GM23338 (cell line): ENCODE measurements at regions not wholly inside any gene's neighbourhood (a gene's known extent, or its start where the extent isn't known, plus 50 kb on each side); places are given as distances from the start of the nearest gene placed in this dataset.

Experiments
- ATAC-seq: fragments of 200-7000 bp; cut with Tn5 transposase; 3 replicates; pipeline ENCODE4 v1.9.1; 2020
- DNase-seq: peaks from one replicate; pipeline ENCODE4 v3.0.0-alpha.2; 2015; ENCODE audit warnings: low spot score
- H2AFZ ChIP-seq: fragments of 200-600 bp; sonication (generic); 2 replicates; pipeline ENCODE4 v1.8.0; 2016; ENCODE audit warnings: antibody characterized with exemption, mild to moderate bottlenecking, moderate library complexity
- H3F3A ChIP-seq: fragments of 200-600 bp; sonication (generic); replicated peaks from 2 replicates; pipeline ENCODE4 v1.8.0; 2017; ENCODE audit warnings: antibody characterized with exemption, mixed run types, low read depth
- H3K27ac ChIP-seq: fragments of 200-600 bp; sonication (generic); 2 replicates; pipeline ENCODE4 v1.6.1; 2016; ENCODE audit warnings: low read depth
- H3K27me3 ChIP-seq: fragments of 200-600 bp; sonication (generic); 2 replicates; pipeline ENCODE4 v1.8.0; 2016; ENCODE audit warnings: mild to moderate bottlenecking, mixed run types, moderate library complexity; ENCODE audit not compliant: insufficient read depth
- H3K36me3 ChIP-seq: fragments of 200-600 bp; sonication (generic); 2 replicates; pipeline ENCODE4 v1.8.0; 2016; ENCODE audit warnings: mild to moderate bottlenecking; ENCODE audit not compliant: insufficient read depth
- H3K4me1 ChIP-seq: fragments of 200-600 bp; sonication (generic); 2 replicates; pipeline ENCODE4 v1.8.0; 2016; ENCODE audit warnings: mild to moderate bottlenecking, moderate library complexity; ENCODE audit not compliant: insufficient read depth
- H3K4me2 ChIP-seq: fragments of 200-600 bp; sonication (generic); 2 replicates; pipeline ENCODE4 v1.7.1; 2017; ENCODE audit warnings: mixed run types
- H3K4me3 ChIP-seq: fragments of 200-600 bp; sonication (generic); 2 replicates; pipeline ENCODE4 v1.6.1; 2016; ENCODE audit warnings: mixed run types
- H3K79me2 ChIP-seq: fragments of 200-600 bp; sonication (generic); replicated peaks from 2 replicates; pipeline ENCODE4 v1.8.0; 2017; ENCODE audit warnings: mild to moderate bottlenecking; ENCODE audit not compliant: insufficient read depth
- H3K9me2 ChIP-seq: fragments of 200-600 bp; sonication (generic); 2 replicates; pipeline ENCODE4 v1.8.0; 2017; ENCODE audit not compliant: insufficient read depth
- H4K20me1 ChIP-seq: fragments of 200-600 bp; sonication (generic); replicated peaks from 2 replicates; pipeline ENCODE4 v1.8.0; 2017; ENCODE audit warnings: mild to moderate bottlenecking; ENCODE audit not compliant: insufficient read depth
- H3K27ac Mint-ChIP-seq: 2 replicates; pipeline ENCODE4 v1.8.0; 2020; ENCODE audit warnings: inconsistent platforms, mild to moderate bottlenecking, moderate library complexity, mixed read lengths
- H3K27me3 Mint-ChIP-seq: 3 replicates; pipeline ENCODE4 v1.8.0; 2022; ENCODE audit warnings: low read depth, mild to moderate bottlenecking, moderate library complexity, mixed read lengths, inconsistent platforms; ENCODE audit not compliant: insufficient read depth, poor library complexity
- H3K36me3 Mint-ChIP-seq: 3 replicates; pipeline ENCODE4 v1.8.0; 2021; ENCODE audit warnings: low read depth, mild to moderate bottlenecking, inconsistent platforms, moderate library complexity, mixed read lengths
- H3K4me1 Mint-ChIP-seq: 3 replicates; pipeline ENCODE4 v1.8.0; 2020; ENCODE audit warnings: mild to moderate bottlenecking, inconsistent platforms, mixed read lengths
- H3K4me3 Mint-ChIP-seq: 3 replicates; pipeline ENCODE4 v1.8.0; 2021; ENCODE audit warnings: moderate library complexity, mild to moderate bottlenecking, inconsistent platforms, mixed read lengths
- H3K9me3 Mint-ChIP-seq: 3 replicates; pipeline ENCODE4 v1.8.0; 2020; ENCODE audit warnings: moderate library complexity, mild to moderate bottlenecking, inconsistent platforms, mixed read lengths
- JUNB ChIP-seq: IDR thresholded peaks from one replicate; pipeline ENCODE4 v1.6.1; 2016; ENCODE audit warnings: antibody characterized with exemption; ENCODE audit not compliant: unreplicated experiment
- NANOG ChIP-seq: IDR thresholded peaks from 2 replicates; pipeline ENCODE4 v1.6.1; 2016; ENCODE audit warnings: antibody characterized with exemption, borderline replicate concordance
- REST ChIP-seq: IDR thresholded peaks from one replicate; pipeline ENCODE4 v1.6.1; 2018; ENCODE audit warnings: antibody characterized with exemption; ENCODE audit not compliant: unreplicated experiment
- ZNF114 ChIP-seq: fragments of 250-450 bp; sonication (Bioruptor Pico); IDR thresholded peaks from 2 replicates; pipeline ENCODE4 v1.5.0; 2020; ENCODE audit warnings: mild to moderate bottlenecking, moderate library complexity
- ZNF331 ChIP-seq: fragments of 250-450 bp; sonication (Bioruptor Pico); IDR thresholded peaks from 2 replicates; pipeline ENCODE4 v1.5.0; 2020; ENCODE audit warnings: low read depth, mild to moderate bottlenecking, moderate library complexity
- ZNF462 ChIP-seq: fragments of 250-450 bp; sonication (Bioruptor Pico); IDR thresholded peaks from 2 replicates; pipeline ENCODE4 v1.5.0; 2020; ENCODE audit warnings: mild to moderate bottlenecking, moderate library complexity

GRCh38 chr9:18018221-18018620, 439.4 kb downstream of the SH3GL2 start:
- Histone ChIP-seq H3K4me1 (no peaks in the 10 kb centered on the region; the same call in 1 of the 2 replicates), H3K4me3 (no peak overlapping the region), H3K27me3 (no peaks in the 10 kb centered on the region), H2AFZ (no peak overlapping the region), H3K36me3 (no peaks in the 10 kb centered on the region), H3K4me2 (no peak overlapping the region), H3K9me2 (no peaks in the 10 kb centered on the region), H3F3A (no peaks in the 10 kb centered on the region), H3K27ac (no peak overlapping the region), H3K79me2 (no peaks in the 10 kb centered on the region), H4K20me1 (no peaks in the 10 kb centered on the region)
- H3K4me3 Mint-ChIP-seq = no peak overlapping the region
- peaks cover 9% of the 10 kb centered on the region; the same call in 2 of the 3 replicates for H3K9me3 Mint-ChIP-seq
- H3K27ac Mint-ChIP-seq = no peak overlapping the region
- ATAC-seq (no peak), DNase-seq (no peak)
- peaks cover 4% of the 10 kb centered on the region; the same call in 2 of the 3 replicates for H3K4me1 Mint-ChIP-seq
- no peaks in the 10 kb centered on the region for H3K27me3 Mint-ChIP-seq
- TF ChIP-seq ZNF462 (no peak), REST (no peak), ZNF114 (no peak), ZNF331 (CRISPR knock-in tag) (no peak), NANOG (no peak), JUNB (no peak)
- H3K36me3 Mint-ChIP-seq = no peaks in the 10 kb centered on the region
